Astrocyte (in vitro differentiated cells and primary cell): ENCODE measurements at regions not wholly inside any gene's neighbourhood (a gene's known extent, or its start where the extent isn't known, plus 50 kb on each side); places are given as distances from the start of the nearest gene placed in this dataset.

Experiments
- CTCF ChIP-seq: IDR thresholded peaks from 2 replicates; pipeline ENCODE4 v1.5.1; 2011; ENCODE audit warnings: low read depth, mild to moderate bottlenecking, inconsistent platforms, low read length, moderate library complexity; ENCODE audit not compliant: insufficient read depth
- EZH2 ChIP-seq: IDR thresholded peaks from 2 replicates; pipeline ENCODE4 v1.6.1; 2012; ENCODE audit warnings: mild to moderate bottlenecking, low read length, inconsistent platforms; ENCODE audit not compliant: insufficient read depth

- TF ChIP-seq CTCF (no peak), EZH2 (no peak)
Observed at GRCh38 chr1:82840192-82840591, 1039.5 kb downstream of the ADGRL2 start.
